ENCODE measurements at regions not wholly inside any gene's neighbourhood (a gene's known extent, or its start where the extent isn't known, plus 50 kb on each side); places are given as distances from the start of the nearest gene placed in this dataset.
A peak's percentile ranks its signal among the peaks of the same experiment; 100 is the strongest.

DNA sequence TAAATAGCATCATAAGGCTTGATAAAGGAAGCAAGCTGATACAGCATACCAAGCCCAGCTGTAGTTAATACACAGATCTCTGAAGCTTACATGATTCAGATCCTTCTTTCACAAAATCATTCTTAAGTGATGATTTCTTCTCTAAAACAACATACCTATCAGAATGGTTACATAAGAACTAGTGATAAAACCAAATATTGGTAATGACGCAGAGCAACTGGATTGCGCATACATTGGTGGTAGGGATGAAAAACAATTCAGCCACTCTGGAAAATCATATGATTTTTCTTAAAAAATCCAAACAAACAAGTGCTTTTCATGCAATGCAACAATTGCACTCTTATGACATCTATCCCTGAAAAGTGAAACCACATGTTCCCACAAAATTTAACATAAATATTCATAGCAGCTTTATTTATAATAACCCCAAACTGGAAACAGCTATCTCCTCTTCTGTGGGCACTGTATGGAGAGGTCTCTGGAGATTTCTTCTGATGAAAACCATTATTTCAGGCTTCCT lies 153.6 kb upstream of the DSEL start:
- peak; percentile 98 for DNase-seq (ENCODE audit: low read depth)
- TF ChIP-seq, protein P1, sequence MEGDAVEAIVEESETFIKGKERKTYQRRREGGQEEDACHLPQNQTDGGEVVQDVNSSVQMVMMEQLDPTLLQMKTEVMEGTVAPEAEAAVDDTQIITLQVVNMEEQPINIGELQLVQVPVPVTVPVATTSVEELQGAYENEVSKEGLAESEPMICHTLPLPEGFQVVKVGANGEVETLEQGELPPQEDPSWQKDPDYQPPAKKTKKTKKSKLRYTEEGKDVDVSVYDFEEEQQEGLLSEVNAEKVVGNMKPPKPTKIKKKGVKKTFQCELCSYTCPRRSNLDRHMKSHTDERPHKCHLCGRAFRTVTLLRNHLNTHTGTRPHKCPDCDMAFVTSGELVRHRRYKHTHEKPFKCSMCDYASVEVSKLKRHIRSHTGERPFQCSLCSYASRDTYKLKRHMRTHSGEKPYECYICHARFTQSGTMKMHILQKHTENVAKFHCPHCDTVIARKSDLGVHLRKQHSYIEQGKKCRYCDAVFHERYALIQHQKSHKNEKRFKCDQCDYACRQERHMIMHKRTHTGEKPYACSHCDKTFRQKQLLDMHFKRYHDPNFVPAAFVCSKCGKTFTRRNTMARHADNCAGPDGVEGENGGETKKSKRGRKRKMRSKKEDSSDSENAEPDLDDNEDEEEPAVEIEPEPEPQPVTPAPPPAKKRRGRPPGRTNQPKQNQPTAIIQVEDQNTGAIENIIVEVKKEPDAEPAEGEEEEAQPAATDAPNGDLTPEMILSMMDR (conservative IDR thresholded peaks at IDR 0.05; ENCODE audit: low read length) = no peak
- no peak overlapping the region for H3K4me3 ChIP-seq (ENCODE audit: low read length)

DNA sequence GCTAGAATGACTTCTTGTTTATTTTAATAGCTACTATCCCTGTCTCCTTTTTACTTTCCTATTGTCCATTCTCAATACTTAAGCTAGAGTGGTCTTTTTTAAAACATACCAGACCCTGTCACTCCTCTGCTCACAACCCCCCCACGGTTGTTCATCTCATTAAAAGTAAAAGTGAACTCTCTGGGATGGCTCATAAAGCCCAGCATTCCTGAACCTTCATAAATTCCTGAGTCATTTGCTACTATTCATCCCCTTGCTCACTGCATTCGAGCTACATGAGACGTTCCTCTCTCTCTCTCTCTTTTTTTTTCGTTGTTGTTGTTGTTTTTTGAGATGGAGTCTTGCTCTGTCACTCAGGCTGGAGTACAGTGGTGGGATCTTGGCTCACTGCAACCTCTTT lies 148.7 kb upstream of the DSEL start:
- DNase-seq (ENCODE audit: low read depth) = peak; percentile 63
- TF ChIP-seq, protein P1 (conservative IDR thresholded peaks at IDR 0.05; ENCODE audit: low read length) = no peak
- no peak overlapping the region for H3K4me3 ChIP-seq (ENCODE audit: low read length)

DNA sequence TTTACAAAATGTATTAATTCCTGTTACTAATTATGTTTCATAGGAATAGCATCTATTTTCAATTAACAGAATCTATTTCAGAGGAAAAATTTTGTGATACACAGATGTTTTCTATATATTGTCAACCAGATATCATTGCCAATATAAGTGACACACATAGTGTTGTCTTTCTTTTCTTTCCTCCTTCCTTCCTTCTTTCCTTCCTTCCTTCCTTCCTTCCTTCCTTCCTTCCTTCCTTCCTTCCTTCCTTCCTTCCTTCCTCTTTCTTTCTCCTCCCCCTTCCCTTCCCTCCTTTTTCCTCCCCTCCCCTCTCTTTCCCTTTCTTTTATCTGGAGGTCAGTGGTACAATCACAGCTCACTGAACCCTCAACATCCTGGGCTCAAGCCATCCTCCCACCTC lies 146.5 kb upstream of the DSEL start:
- TF ChIP-seq, protein P1 (conservative IDR thresholded peaks at IDR 0.05; ENCODE audit: low read length) = no peak
- H3K4me3 ChIP-seq (ENCODE audit: low read length) = no peak overlapping the region
- DNase-seq (ENCODE audit: low read depth) = no peak

DNA sequence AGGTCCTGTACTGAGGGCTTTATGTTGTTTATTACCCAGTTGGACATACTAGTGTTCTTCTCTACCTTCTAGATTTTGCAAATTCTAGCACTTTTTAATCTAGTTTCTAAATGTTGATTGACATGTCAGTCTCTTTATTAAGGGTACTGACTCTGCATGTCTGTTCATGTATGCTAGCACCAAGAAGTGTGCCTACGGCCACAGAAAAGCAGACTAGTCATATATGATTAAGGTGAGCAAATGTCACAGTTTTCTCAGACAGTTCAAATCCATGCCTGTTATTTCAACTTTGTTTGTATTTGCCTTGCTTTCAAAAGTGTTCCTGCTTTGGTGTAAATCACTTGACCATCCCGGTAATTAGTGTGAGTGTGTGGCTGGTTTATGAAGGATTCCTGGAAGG lies 145.0 kb upstream of the DSEL start:
- H3K4me3 ChIP-seq (ENCODE audit: low read length) = no peak overlapping the region
- TF ChIP-seq, protein P1 (conservative IDR thresholded peaks at IDR 0.05; ENCODE audit: low read length) = no peak
- no peak for DNase-seq (ENCODE audit: low read depth)

DNA sequence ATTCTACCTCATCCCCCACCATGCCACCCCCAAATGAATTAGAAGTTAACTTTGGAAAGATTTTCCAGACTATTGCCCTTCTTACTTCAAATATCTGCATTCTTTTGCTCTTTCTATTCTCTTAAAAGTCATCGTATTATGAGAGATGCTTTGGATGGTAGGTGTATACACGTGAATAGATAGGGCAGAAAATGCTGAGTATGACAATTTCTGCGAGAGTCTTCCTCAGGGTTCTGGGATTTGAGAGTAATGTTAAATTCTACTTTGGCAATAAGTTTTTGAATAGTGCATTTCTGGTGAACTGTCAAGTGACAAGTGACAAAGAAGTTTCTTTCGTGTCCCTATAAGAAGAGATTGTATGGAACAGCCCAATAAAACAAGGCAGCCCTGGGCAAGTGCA lies 137.6 kb upstream of the DSEL start:
- no peak overlapping the region for H3K4me3 ChIP-seq (ENCODE audit: low read length)
- DNase-seq (ENCODE audit: low read depth) = no peak
- TF ChIP-seq, protein P1 (conservative IDR thresholded peaks at IDR 0.05; ENCODE audit: low read length) = no peak

DNA sequence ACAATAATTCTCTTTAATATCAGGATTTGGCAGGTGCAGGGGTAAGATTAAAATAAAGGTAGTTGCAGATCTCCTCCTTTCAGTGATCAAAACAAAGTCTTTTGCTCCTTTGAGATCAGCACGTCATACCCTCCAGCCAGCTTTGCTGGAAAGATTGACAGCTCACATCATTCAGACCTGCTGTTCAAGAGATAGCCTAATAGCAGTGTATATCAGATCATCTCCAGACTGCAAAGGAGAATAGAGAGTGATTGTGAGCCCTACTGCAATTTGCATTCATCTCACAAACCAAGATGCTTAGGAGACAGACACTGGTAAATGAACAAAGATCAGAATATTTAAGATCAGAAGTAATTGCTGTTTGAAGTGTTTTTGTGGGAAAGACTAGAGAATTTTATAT lies 135.8 kb upstream of the DSEL start:
- TF ChIP-seq, protein P1 (conservative IDR thresholded peaks at IDR 0.05; ENCODE audit: low read length) = no peak
- H3K4me3 ChIP-seq (ENCODE audit: low read length) = no peak overlapping the region
- DNase-seq (ENCODE audit: low read depth) = no peak

DNA sequence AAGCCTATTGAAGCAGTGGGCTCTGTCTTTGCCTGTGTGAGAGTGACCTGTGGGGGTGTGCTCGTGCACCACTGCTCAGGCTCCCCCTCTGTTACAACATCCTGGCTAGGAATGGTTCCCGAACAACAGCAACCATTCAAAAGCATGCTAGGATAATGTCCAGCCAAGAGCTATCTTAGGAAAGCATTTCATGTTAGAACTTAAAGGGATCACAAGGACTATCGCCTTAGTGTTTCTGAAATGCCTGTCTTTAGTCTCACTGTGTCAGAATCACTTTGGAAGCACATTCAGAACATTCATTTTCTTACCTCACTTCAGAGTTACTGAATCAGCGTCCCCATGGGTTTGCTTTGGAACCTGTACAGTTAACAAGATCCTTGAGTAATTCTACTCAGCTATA lies 134.9 kb upstream of the DSEL start:
- TF ChIP-seq, protein P1 (conservative IDR thresholded peaks at IDR 0.05; ENCODE audit: low read length) = no peak

More for the DNA sequence above, 134.9 kb upstream of the DSEL start:
- H3K4me3 ChIP-seq (ENCODE audit: low read length) = no peak overlapping the region
- peak; percentile 68 for DNase-seq (ENCODE audit: low read depth)
